HEK293 (cell line): ENCODE measurements at regions not wholly inside any gene's neighbourhood (a gene's known extent, or its start where the extent isn't known, plus 50 kb on each side); places are given as distances from the start of the nearest gene placed in this dataset.

Experiments
- BCL11A ChIP-seq: fragments of 450-650 bp; formaldehyde crosslinking; IDR thresholded peaks from 2 replicates; pipeline ENCODE4 v1.5.1; 2016; ENCODE audit warnings: low read depth, missing biosample characterization, missing genetic modification characterization
- ZNF335 ChIP-seq: fragments of 450-650 bp; formaldehyde crosslinking; conservative IDR thresholded peaks from 2 replicates; pipeline ENCODE4 v1.5.1; 2016; ENCODE audit warnings: missing biosample characterization, missing genetic modification characterization
- ZNF707 ChIP-seq: fragments of 450-650 bp; formaldehyde crosslinking; IDR thresholded peaks from 2 replicates; pipeline ENCODE4 v1.5.1; 2016; ENCODE audit warnings: missing biosample characterization, missing genetic modification characterization
- ZNF768 ChIP-seq: fragments of 450-650 bp; formaldehyde crosslinking; IDR thresholded peaks from 2 replicates; pipeline ENCODE4 v1.5.1; 2018; ENCODE audit warnings: missing biosample characterization, mild to moderate bottlenecking, missing genetic modification characterization

DNA sequence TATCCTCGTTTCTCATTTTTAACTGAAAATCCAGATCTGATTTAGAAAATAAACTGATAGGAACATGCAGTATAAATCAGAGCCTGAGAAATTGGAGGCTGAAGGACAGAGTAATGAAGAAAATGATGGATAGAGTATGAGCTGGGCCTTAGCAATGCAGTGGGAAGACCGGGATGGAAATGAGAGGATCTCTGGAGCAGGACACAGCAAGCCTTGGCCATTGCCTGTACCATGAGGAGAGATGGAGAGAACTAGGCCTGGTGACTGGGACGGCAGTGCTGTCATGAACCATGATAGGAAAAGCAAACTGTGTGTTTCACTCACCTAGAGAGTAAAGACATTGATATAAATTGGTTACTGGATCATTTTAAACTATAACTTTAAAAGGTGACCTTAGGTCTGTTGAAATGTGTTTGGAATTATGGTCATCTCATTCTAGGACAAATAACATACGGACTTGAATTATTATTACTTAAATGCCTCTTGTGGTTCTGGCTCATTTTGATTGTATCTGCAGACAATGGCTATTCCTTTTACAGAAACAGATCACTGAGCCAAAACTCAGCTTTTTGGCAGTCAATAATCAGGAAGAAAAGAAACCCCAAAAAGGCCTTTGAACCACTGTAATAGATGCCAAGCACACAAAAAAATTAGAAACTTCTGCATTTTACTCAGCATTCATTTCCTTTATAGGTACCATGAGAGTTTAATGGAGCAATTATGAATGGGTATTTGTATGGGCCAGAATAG, 251.9 kb upstream of the PRKD1 start:
- TF ChIP-seq BCL11A (no peak), ZNF335 (no peak), ZNF768 (tag by site-specific recombination) (no peak), ZNF707 (tag by site-specific recombination) (no peak)
